Breast epithelium (tissue), 4 donors: ENCODE measurements at regions not wholly inside any gene's neighbourhood (a gene's known extent, or its start where the extent isn't known, plus 50 kb on each side); places are given as distances from the start of the nearest gene placed in this dataset.
"Not testable (repeated sequence)": the region's sequence is repeated elsewhere in the genome, so short reads cannot be mapped to it uniquely, and the experiment has no call there.

Experiments used
- DNase-seq, 2 donors: peaks; one replicate each; pipeline ENCODE4 v3.0.0-alpha.2; 2019; ENCODE audit warnings: low spot score in 2 of 2
- H3K27ac ChIP-seq, 2 donors: fragments of 200-600 bp; sonication (generic) in 1 of 2; one replicate each; pipeline ENCODE4 v1.5.1; 2016 to 2019; ENCODE audit warnings: mild to moderate bottlenecking in 1 of 2
- H3K27me3 ChIP-seq, 2 donors: fragments of 200-600 bp; sonication (generic) in 1 of 2; one replicate each; pipeline versions ENCODE4 v1.5.1 to v1.6.0; 2017 to 2019; ENCODE audit warnings: control low read depth in 1 of 2, mild to moderate bottlenecking in 1 of 2
- H3K36me3 ChIP-seq: fragments of 200-600 bp; one replicate; pipeline ENCODE4 v1.5.1; 2019
- H3K4me1 ChIP-seq, 2 donors: fragments of 200-600 bp; sonication (generic); one replicate each; pipeline ENCODE4 v1.5.1; 2016 to 2019; ENCODE audit warnings: control low read depth in 1 of 2
- H3K4me3 ChIP-seq, 3 donors: fragments of 200-600 bp; sonication (generic); 1 replicate in 2 of 3; 2 replicates in 1 of 3; pipeline ENCODE4 v1.5.1; 2016 to 2019; ENCODE audit warnings: mild to moderate bottlenecking in 3 of 3, moderate library complexity in 2 of 3
- H3K9me3 ChIP-seq, 2 donors: fragments of 200-600 bp; sonication (generic) in 1 of 2; one replicate each; pipeline ENCODE4 v1.5.1; 2016 to 2019; ENCODE audit warnings: control low read depth in 1 of 2
- CTCF ChIP-seq, 3 donors: fragments of 450-650 bp; IDR thresholded peaks; one replicate each; pipeline ENCODE4 v1.5.1; 2016 to 2017; ENCODE audit warnings: antibody characterized with exemption in 3 of 3, mild to moderate bottlenecking in 3 of 3, moderate library complexity in 3 of 3
- POLR2A ChIP-seq: fragments of 450-650 bp; IDR thresholded peaks from one replicate; pipeline ENCODE4 v1.6.1; 2016; ENCODE audit warnings: antibody characterized with exemption, mild to moderate bottlenecking, moderate library complexity
- POLR2AphosphoS5 ChIP-seq, 3 donors: sonication (generic); formaldehyde crosslinking; IDR thresholded peaks; one replicate each; pipeline ENCODE4 v1.6.1; 2017; ENCODE audit warnings: antibody characterized with exemption in 3 of 3
- intact Hi-C: fragments of 100-400 bp; cut with DNase I; formaldehyde crosslinking; loops from one replicate; pipeline ENCODE4 v1.15.1; 2023; ENCODE audit warnings: low total_unique reads

GRCh38 chr3:110995461-110996231, 76.0 kb upstream of the NECTIN3 start:
- Histone ChIP-seq H3K4me1 (no peaks in the 10 kb centered on the region), H3K4me3 (no peak overlapping the region), H3K36me3 (no peaks in the 10 kb centered on the region), H3K27ac (no peak overlapping the region), H3K9me3 (no peaks in the 10 kb centered on the region), H3K27me3 (no peaks in the 10 kb centered on the region)
- DNase-seq: no peak
- intact Hi-C loops: no loop called here
- TF ChIP-seq CTCF (IDR thresholded peaks at IDR 0.05) (no peak), POLR2AphosphoS5 (IDR thresholded peaks at IDR 0.05) (no peak), POLR2A (no peak)

GRCh38 chr3:110998766-110999165, 72.8 kb upstream of the NECTIN3 start:
- H3K27me3 ChIP-seq, DNase-seq, H3K4me1 ChIP-seq, H3K27ac ChIP-seq, H3K4me3 ChIP-seq, intact Hi-C loops, H3K36me3 ChIP-seq: not testable (repeated sequence)
- peaks cover 0 to 11% of the 10 kb centered on the region in 2 donors for H3K9me3 ChIP-seq

GRCh38 chr3:111006485-111006884, 65.1 kb upstream of the NECTIN3 start:
- H3K27me3 ChIP-seq, DNase-seq, H3K4me1 ChIP-seq, H3K36me3 ChIP-seq, intact Hi-C loops, H3K4me3 ChIP-seq, H3K27ac ChIP-seq: not testable (repeated sequence)
- peaks cover 0 to 11% of the 10 kb centered on the region in 2 donors for H3K9me3 ChIP-seq

GRCh38 chr3:111012388-111013248, 59.0 kb upstream of the NECTIN3 start:
- H3K9me3 ChIP-seq: no peaks in the 10 kb centered on the region
- H3K36me3 ChIP-seq: no peaks in the 10 kb centered on the region
- no peaks in the 10 kb centered on the region for H3K27me3 ChIP-seq
- H3K4me1 ChIP-seq: no peaks in the 10 kb centered on the region
- H3K4me3 ChIP-seq: no peak overlapping the region
- H3K27ac ChIP-seq: no peak overlapping the region
- DNase-seq: no peak
- TF ChIP-seq CTCF (IDR thresholded peaks at IDR 0.05) (no peak), POLR2AphosphoS5 (IDR thresholded peaks at IDR 0.05) (no peak), POLR2A (no peak)
- intact Hi-C loops: no loop called here
